Neural cell (in vitro differentiated cells): ENCODE measurements at regions not wholly inside any gene's neighbourhood (a gene's known extent, or its start where the extent isn't known, plus 50 kb on each side); places are given as distances from the start of the nearest gene placed in this dataset.

Experiments
- CTCF ChIP-seq: fragments of 450-650 bp; IDR thresholded peaks from 2 replicates; pipeline ENCODE4 v1.5.1; 2014; ENCODE audit warnings: antibody characterized with exemption, mild to moderate bottlenecking, moderate library complexity; ENCODE audit not compliant: poor library complexity, severe bottlenecking
- SMC3 ChIP-seq: fragments of 450-650 bp; conservative IDR thresholded peaks from 2 replicates; pipeline ENCODE4 v1.6.1; 2014; ENCODE audit warnings: antibody characterized with exemption, mild to moderate bottlenecking, moderate library complexity; ENCODE audit not compliant: poor library complexity

- TF ChIP-seq CTCF: no peak
- no peak for TF ChIP-seq SMC3
These were observed 264.8 kb upstream of the KIF2A start for GRCh38 chr5:62041156-62041756.
